ENCODE measurements at regions not wholly inside any gene's neighbourhood (a gene's known extent, or its start where the extent isn't known, plus 50 kb on each side); places are given as distances from the start of the nearest gene placed in this dataset.

DNA sequence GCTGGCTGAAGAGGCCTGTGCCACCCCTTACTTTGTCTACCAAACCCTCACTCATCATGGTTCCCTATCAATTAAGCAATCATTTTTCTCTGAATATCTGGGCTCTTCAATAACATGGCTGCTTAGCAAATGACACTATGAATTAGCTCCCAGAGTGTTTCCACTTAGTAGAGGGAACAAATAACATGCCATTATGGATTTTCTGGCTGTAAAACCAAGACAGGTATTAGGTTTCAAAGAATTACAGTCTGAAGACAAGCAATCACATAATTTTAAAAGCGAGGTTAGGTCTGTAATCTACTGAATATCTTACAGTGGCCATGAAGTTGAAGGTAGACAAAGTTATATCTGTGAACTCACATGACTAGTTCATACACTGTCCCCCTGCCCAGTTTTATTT is 220.8 kb upstream of the PHYHIPL start:
- Histone ChIP-seq H3K4me3 (no peak overlapping the region), H3K27ac (no peak overlapping the region), H3K9me3 (no peaks in the 10 kb centered on the region), H3K4me1 (peaks cover 0 to 12% (median 3%) of the 10 kb centered on the region in 3 donors), H3K27me3 (no peaks in the 10 kb centered on the region), H3K36me3 (no peaks in the 10 kb centered on the region)
- TF ChIP-seq EP300 (IDR thresholded peaks at IDR 0.05) (no peak), POLR2AphosphoS5 (IDR thresholded peaks at IDR 0.05) (no peak), POLR2A (IDR thresholded peaks at IDR 0.05) (no peak)
- TF ChIP-seq, protein P1, sequence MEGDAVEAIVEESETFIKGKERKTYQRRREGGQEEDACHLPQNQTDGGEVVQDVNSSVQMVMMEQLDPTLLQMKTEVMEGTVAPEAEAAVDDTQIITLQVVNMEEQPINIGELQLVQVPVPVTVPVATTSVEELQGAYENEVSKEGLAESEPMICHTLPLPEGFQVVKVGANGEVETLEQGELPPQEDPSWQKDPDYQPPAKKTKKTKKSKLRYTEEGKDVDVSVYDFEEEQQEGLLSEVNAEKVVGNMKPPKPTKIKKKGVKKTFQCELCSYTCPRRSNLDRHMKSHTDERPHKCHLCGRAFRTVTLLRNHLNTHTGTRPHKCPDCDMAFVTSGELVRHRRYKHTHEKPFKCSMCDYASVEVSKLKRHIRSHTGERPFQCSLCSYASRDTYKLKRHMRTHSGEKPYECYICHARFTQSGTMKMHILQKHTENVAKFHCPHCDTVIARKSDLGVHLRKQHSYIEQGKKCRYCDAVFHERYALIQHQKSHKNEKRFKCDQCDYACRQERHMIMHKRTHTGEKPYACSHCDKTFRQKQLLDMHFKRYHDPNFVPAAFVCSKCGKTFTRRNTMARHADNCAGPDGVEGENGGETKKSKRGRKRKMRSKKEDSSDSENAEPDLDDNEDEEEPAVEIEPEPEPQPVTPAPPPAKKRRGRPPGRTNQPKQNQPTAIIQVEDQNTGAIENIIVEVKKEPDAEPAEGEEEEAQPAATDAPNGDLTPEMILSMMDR (IDR thresholded peaks at IDR 0.05) = no peak
- WGBS, 2 donors (ENCODE audit: low coverage in 1 of 2) = 93 to 100% methylated on average over 1 of the region's 1 CpG
- no peak for ATAC-seq

DNA sequence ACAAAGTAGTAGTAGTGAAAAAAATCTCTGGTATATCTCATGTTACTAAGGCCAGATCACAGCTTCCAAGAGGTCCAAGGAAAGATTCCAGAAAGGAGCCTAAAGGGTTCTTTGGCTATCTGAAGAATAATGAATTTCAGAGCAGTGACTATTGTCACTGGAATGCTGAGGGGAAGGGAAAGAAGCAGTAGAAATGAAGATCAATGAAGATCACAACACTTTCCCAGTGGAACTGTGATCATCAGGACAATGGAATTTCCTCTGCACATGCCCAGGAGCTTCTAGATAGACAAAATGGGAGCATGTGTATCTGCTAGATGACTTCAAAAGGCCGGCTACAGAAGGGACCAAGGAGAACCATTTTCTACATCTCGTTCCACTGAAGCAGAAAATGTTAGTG is 219.5 kb upstream of the PHYHIPL start:
- no peak overlapping the region for H3K27ac ChIP-seq
- TF ChIP-seq POLR2AphosphoS5 (IDR thresholded peaks at IDR 0.05) = no peak
- no peak for TF ChIP-seq EP300 (IDR thresholded peaks at IDR 0.05)
- TF ChIP-seq POLR2A (IDR thresholded peaks at IDR 0.05) = no peak
- TF ChIP-seq, protein P1 (IDR thresholded peaks at IDR 0.05) = no peak

DNA sequence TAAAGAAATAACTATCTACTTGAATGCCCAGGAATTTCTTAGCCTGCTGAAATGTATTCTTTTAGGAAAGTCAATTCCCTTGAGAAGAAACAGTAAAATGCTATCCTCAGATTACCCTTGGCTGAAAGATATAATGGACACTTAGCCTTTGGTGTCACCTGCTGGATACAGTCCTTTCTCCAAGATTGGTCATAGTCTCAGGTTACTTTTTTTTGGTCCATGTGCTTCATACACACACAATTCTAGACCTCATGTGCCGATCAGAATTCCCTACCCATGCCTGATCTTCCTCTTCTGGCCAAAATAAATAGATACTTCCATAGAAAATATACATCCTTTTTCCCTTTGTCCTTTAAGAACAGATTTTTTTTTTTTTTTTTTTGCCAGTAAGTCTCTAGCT is 218.9 kb upstream of the PHYHIPL start:
- TF ChIP-seq, protein P1 (IDR thresholded peaks at IDR 0.05) = no peak
- no peak for TF ChIP-seq POLR2AphosphoS5 (IDR thresholded peaks at IDR 0.05)
- Histone ChIP-seq H3K27me3 (no peaks in the 10 kb centered on the region), H3K27ac (no peak overlapping the region), H3K9me3 (no peaks in the 10 kb centered on the region), H3K4me1 (peaks cover 0 to 5% (median under 1%) of the 10 kb centered on the region in 3 donors), H3K36me3 (no peaks in the 10 kb centered on the region), H3K4me3 (no peak overlapping the region)
- ATAC-seq = no peak
- 75 to 83% methylated on average over 1 of the region's 1 CpG for WGBS, 2 donors (ENCODE audit: low coverage in 1 of 2)

More for the DNA sequence above, 219.5 kb upstream of the PHYHIPL start:
- Histone ChIP-seq H3K9me3 (no peaks in the 10 kb centered on the region), H3K4me1 (peaks cover 0 to 11% (median 3%) of the 10 kb centered on the region in 3 donors), H3K4me3 (no peak overlapping the region), H3K27me3 (no peaks in the 10 kb centered on the region), H3K36me3 (no peaks in the 10 kb centered on the region)
- WGBS, 2 donors (ENCODE audit: low coverage in 1 of 2) = 88 to 94% methylated on average over 2 of the region's 2 CpGs
- no peak for ATAC-seq

DNA sequence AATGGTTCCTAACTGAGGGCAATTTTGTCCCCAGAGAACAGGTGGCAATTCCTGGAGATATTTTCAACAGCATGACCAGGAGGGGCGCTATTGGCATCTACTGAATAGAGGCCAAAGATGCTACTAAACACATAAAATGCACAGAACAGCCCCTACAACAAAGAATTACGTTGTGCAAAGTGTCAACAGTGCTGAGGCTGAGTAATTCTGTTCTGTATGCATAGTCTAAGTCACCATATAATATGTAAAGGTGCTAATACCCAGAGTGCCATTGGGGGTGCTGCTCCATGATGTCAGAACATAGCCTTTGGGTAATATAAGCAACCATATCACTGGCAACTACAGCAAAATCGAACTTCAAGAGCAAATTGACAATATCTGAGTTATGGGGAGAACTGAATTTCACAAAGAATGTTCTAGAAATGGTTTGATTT is 213.3 kb upstream of the PHYHIPL start:
- 42 to 53% methylated on average over 2 to 3 of the region's 3 CpGs for WGBS, 2 donors (ENCODE audit: low coverage in 1 of 2)
- TF ChIP-seq EP300 (IDR thresholded peaks at IDR 0.05) = no peak
- TF ChIP-seq POLR2AphosphoS5 (IDR thresholded peaks at IDR 0.05) = no peak
- TF ChIP-seq, protein P1 (IDR thresholded peaks at IDR 0.05) = no peak
- no peak for TF ChIP-seq POLR2A (IDR thresholded peaks at IDR 0.05)
- H3K4me1 ChIP-seq = peaks cover 0 to 5% (median 0%) of the 10 kb centered on the region in 3 donors
- no peaks in the 10 kb centered on the region for H3K36me3 ChIP-seq
- peaks cover 5% of the 10 kb centered on the region for H3K27me3 ChIP-seq
- H3K27ac ChIP-seq = no peak overlapping the region
- no peak overlapping the region for H3K4me3 ChIP-seq
- no peaks in the 10 kb centered on the region for H3K9me3 ChIP-seq
- no peak for ATAC-seq

DNA sequence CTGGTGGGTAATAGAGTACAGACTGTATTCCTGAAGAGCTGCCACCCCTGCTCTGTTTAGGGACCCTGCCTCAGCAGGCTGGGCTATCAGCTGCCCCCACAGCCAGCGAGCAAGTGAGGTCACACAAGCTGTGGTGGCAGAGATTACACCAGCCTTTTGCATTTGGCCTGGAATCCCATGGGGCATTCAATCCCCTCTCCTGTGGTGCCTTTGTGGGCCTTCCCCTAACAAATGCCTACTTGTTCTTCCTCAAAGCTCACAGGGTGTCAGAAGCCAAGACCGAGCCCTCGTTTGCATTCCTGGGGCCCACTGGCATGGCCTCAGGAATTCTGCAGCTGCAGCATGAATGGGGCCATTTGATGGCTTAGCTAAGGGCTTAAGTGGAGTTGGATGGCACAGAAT is 212.7 kb upstream of the PHYHIPL start:
- H3K4me3 ChIP-seq = no peak overlapping the region
- WGBS, 2 donors (ENCODE audit: low coverage in 1 of 2) = 50% methylated on average over 2 of the region's 3 CpGs; no CpG with 5 or more reads in 1 of the 2 donors
- ATAC-seq = no peak

More for the DNA sequence above, 212.7 kb upstream of the PHYHIPL start:
- Histone ChIP-seq H3K36me3 (no peaks in the 10 kb centered on the region), H3K27ac (no peak overlapping the region), H3K27me3 (peaks cover 5% of the 10 kb centered on the region), H3K9me3 (no peaks in the 10 kb centered on the region), H3K4me1 (peaks cover 0 to 5% (median 0%) of the 10 kb centered on the region in 3 donors)
- TF ChIP-seq POLR2A (IDR thresholded peaks at IDR 0.05) = no peak
- no peak for TF ChIP-seq EP300 (IDR thresholded peaks at IDR 0.05)
- TF ChIP-seq, protein P1 (IDR thresholded peaks at IDR 0.05) = no peak
- no peak for TF ChIP-seq POLR2AphosphoS5 (IDR thresholded peaks at IDR 0.05)
